HG03066 (cell line): ENCODE measurements at regions not wholly inside any gene's neighbourhood (a gene's known extent, or its start where the extent isn't known, plus 50 kb on each side); places are given as distances from the start of the nearest gene placed in this dataset.
"Not testable (repeated sequence)": the region's sequence is repeated elsewhere in the genome, so short reads cannot be mapped to it uniquely, and the experiment has no call there.

Source experiments
- ATAC-seq: cut with Tn5 transposase; IDR thresholded peaks from one replicate; pipeline ENCODE4 v1.9.1; 2021; ENCODE audit warnings: low read depth; ENCODE audit not compliant: unreplicated experiment

- no peak for ATAC-seq
These were observed 101.9 kb downstream of the RGS21 start for GRCh38 chr1:192418552-192419285.

GRCh38 chr1:192430644-192431043, 113.9 kb downstream of the RGS21 start:
- ATAC-seq, result no peak

GRCh38 chr1:192435704-192436103, 118.9 kb downstream of the RGS21 start:
- no peak for ATAC-seq

GRCh38 chr1:192436441-192437078, 119.8 kb downstream of the RGS21 start:
- no peak for ATAC-seq

- ATAC-seq, result no peak
These were observed 121.9 kb downstream of the RGS21 start for GRCh38 chr1:192438737-192439136.

GRCh38 chr1:192439373-192440025, 122.7 kb downstream of the RGS21 start:
- ATAC-seq, result no peak

- ATAC-seq, result no peak
These were observed 124.7 kb downstream of the RGS21 start for GRCh38 chr1:192441492-192441891.

GRCh38 chr1:192442736-192443135, 125.9 kb downstream of the RGS21 start:
- ATAC-seq, result no peak

GRCh38 chr1:192443616-192444015, 126.8 kb downstream of the RGS21 start:
- no peak for ATAC-seq

- no peak for ATAC-seq
These were observed 128.4 kb downstream of the RGS21 start for GRCh38 chr1:192445241-192445640.

- peak; percentile 83 for ATAC-seq
These were observed 129.2 kb downstream of the RGS21 start for GRCh38 chr1:192445839-192446489.

GRCh38 chr1:192448026-192448578, 127.5 kb upstream of the RGS1 start:
- no peak for ATAC-seq

- no peak for ATAC-seq
These were observed 122.1 kb upstream of the RGS1 start for GRCh38 chr1:192453360-192453992.

- no peak for ATAC-seq
These were observed 116.1 kb upstream of the RGS1 start for GRCh38 chr1:192459467-192459866.

GRCh38 chr1:192461684-192462083, 113.9 kb upstream of the RGS1 start:
- ATAC-seq, result no peak

- no peak for ATAC-seq
These were observed 113.0 kb upstream of the RGS1 start for GRCh38 chr1:192462616-192463015.

GRCh38 chr1:192463661-192464060, 111.9 kb upstream of the RGS1 start:
- no peak for ATAC-seq

GRCh38 chr1:192465221-192465620, 110.4 kb upstream of the RGS1 start:
- ATAC-seq, result not testable (repeated sequence)

- ATAC-seq, result no peak
These were observed 101.4 kb upstream of the RGS1 start for GRCh38 chr1:192474080-192474683.

GRCh38 chr1:192475329-192475728, 100.2 kb upstream of the RGS1 start:
- ATAC-seq, result no peak
